ENCODE measurements at regions not wholly inside any gene's neighbourhood (a gene's known extent, or its start where the extent isn't known, plus 50 kb on each side); places are given as distances from the start of the nearest gene placed in this dataset.

- TF ChIP-seq POLR2A (IDR thresholded peaks at IDR 0.05; ENCODE audit: low read length), result no peak
- TF ChIP-seq GATA1 (IDR thresholded peaks at IDR 0.05; ENCODE audit: low read depth, low read length), result no peak
Measured at GRCh38 chr16:55149622-55150021, 174.4 kb upstream of the IRX6 start.

Data from erythroblast (primary cell).